ENCODE measurements at regions not wholly inside any gene's neighbourhood (a gene's known extent, or its start where the extent isn't known, plus 50 kb on each side); places are given as distances from the start of the nearest gene placed in this dataset.

- no peak overlapping the region for H3K4me3 ChIP-seq (ENCODE audit: low read depth, low read length)
- no peak for DNase-seq (ENCODE audit: low read depth)
Observed at GRCh38 chr2:80863147-80863714, 558.7 kb upstream of the LRRTM1 start.

GRCh38 chr2:80858965-80859364, 554.4 kb upstream of the LRRTM1 start:
- DNase-seq (ENCODE audit: low read depth): no peak
- no peak overlapping the region for H3K4me3 ChIP-seq (ENCODE audit: low read depth, low read length)

GRCh38 chr2:80856227-80856626, 551.7 kb upstream of the LRRTM1 start:
- no peak overlapping the region for H3K4me3 ChIP-seq (ENCODE audit: low read depth, low read length)
- DNase-seq (ENCODE audit: low read depth): no peak

GRCh38 chr2:80854831-80855230, 550.3 kb upstream of the LRRTM1 start:
- no peak overlapping the region for H3K4me3 ChIP-seq (ENCODE audit: low read depth, low read length)
- DNase-seq (ENCODE audit: low read depth): no peak

- H3K4me3 ChIP-seq (ENCODE audit: low read depth, low read length): no peak overlapping the region
- no peak for DNase-seq (ENCODE audit: low read depth)
Observed at GRCh38 chr2:80852808-80853139, 548.2 kb upstream of the LRRTM1 start.

- no peak for DNase-seq (ENCODE audit: low read depth)
- no peak overlapping the region for H3K4me3 ChIP-seq (ENCODE audit: low read depth, low read length)
Observed at GRCh38 chr2:80852079-80852807, 547.7 kb upstream of the LRRTM1 start.

- H3K4me3 ChIP-seq (ENCODE audit: low read depth, low read length): no peak overlapping the region
- no peak for DNase-seq (ENCODE audit: low read depth)
Observed at GRCh38 chr2:80830891-80831290, 526.3 kb upstream of the LRRTM1 start.

GRCh38 chr2:80822999-80823398, 518.4 kb upstream of the LRRTM1 start:
- no peak for DNase-seq (ENCODE audit: low read depth)

GRCh38 chr2:80815259-80815658, 510.7 kb upstream of the LRRTM1 start:
- DNase-seq (ENCODE audit: low read depth): no peak
- H3K4me3 ChIP-seq (ENCODE audit: low read depth, low read length): no peak overlapping the region

More at GRCh38 chr2:80822999-80823398, 518.4 kb upstream of the LRRTM1 start:
- H3K4me3 ChIP-seq (ENCODE audit: low read depth, low read length): no peak overlapping the region

- DNase-seq (ENCODE audit: low read depth): no peak
- no peak overlapping the region for H3K4me3 ChIP-seq (ENCODE audit: low read depth, low read length)
Observed at GRCh38 chr2:80786584-80786983, 482.0 kb upstream of the LRRTM1 start.

- DNase-seq (ENCODE audit: low read depth): no peak
Observed at GRCh38 chr2:80778704-80779103, 474.2 kb upstream of the LRRTM1 start.

GRCh38 chr2:80748592-80748991, 444.0 kb upstream of the LRRTM1 start:
- no peak overlapping the region for H3K4me3 ChIP-seq (ENCODE audit: low read depth, low read length)
- no peak for DNase-seq (ENCODE audit: low read depth)

More at GRCh38 chr2:80778704-80779103, 474.2 kb upstream of the LRRTM1 start:
- H3K4me3 ChIP-seq (ENCODE audit: low read depth, low read length): no peak overlapping the region

GRCh38 chr2:80737047-80737446, 432.5 kb upstream of the LRRTM1 start:
- no peak for DNase-seq (ENCODE audit: low read depth)
- H3K4me3 ChIP-seq (ENCODE audit: low read depth, low read length): no peak overlapping the region

- no peak overlapping the region for H3K4me3 ChIP-seq (ENCODE audit: low read depth, low read length)
- no peak for DNase-seq (ENCODE audit: low read depth)
Observed at GRCh38 chr2:80725001-80725400, 420.4 kb upstream of the LRRTM1 start.

GRCh38 chr2:80722803-80723202, 418.3 kb upstream of the LRRTM1 start:
- no peak overlapping the region for H3K4me3 ChIP-seq (ENCODE audit: low read depth, low read length)
- no peak for DNase-seq (ENCODE audit: low read depth)

GRCh38 chr2:80719607-80720006, 415.1 kb upstream of the LRRTM1 start:
- DNase-seq (ENCODE audit: low read depth): no peak

GRCh38 chr2:80715433-80715832, 410.9 kb upstream of the LRRTM1 start:
- H3K4me3 ChIP-seq (ENCODE audit: low read depth, low read length): no peak overlapping the region
- DNase-seq (ENCODE audit: low read depth): no peak

More at GRCh38 chr2:80719607-80720006, 415.1 kb upstream of the LRRTM1 start:
- H3K4me3 ChIP-seq (ENCODE audit: low read depth, low read length): no peak overlapping the region

- DNase-seq (ENCODE audit: low read depth): no peak
- H3K4me3 ChIP-seq (ENCODE audit: low read depth, low read length): no peak overlapping the region
Observed at GRCh38 chr2:80711915-80712314, 407.4 kb upstream of the LRRTM1 start.

GRCh38 chr2:80706951-80707350, 402.4 kb upstream of the LRRTM1 start:
- DNase-seq (ENCODE audit: low read depth): no peak
- no peak overlapping the region for H3K4me3 ChIP-seq (ENCODE audit: low read depth, low read length)

- no peak overlapping the region for H3K4me3 ChIP-seq (ENCODE audit: low read depth, low read length)
- DNase-seq (ENCODE audit: low read depth): no peak
Observed at GRCh38 chr2:80706541-80706940, 402.0 kb upstream of the LRRTM1 start.

- H3K4me3 ChIP-seq (ENCODE audit: low read depth, low read length): no peak overlapping the region
- DNase-seq (ENCODE audit: low read depth): no peak
Observed at GRCh38 chr2:80703532-80703931, 399.0 kb upstream of the LRRTM1 start.

Measured in skeletal muscle cell (primary cell).